Osteoblast (primary cell): ENCODE measurements at regions not wholly inside any gene's neighbourhood (a gene's known extent, or its start where the extent isn't known, plus 50 kb on each side); places are given as distances from the start of the nearest gene placed in this dataset.

Experiments used
- DNase-seq: peaks from one replicate; pipeline ENCODE4 v3.0.0; 2011; ENCODE audit warnings: low spot score, mixed read lengths; ENCODE audit not compliant: insufficient read length; ENCODE audit errors: missing footprints
- H2AFZ ChIP-seq: 2 replicates; pipeline ENCODE4 v1.6.0; 2011; ENCODE audit warnings: mild to moderate bottlenecking, low read length
- H3K27ac ChIP-seq: 2 replicates; pipeline ENCODE4 v1.5.1; 2011; ENCODE audit warnings: mild to moderate bottlenecking, low read depth, low read length, moderate library complexity
- H3K27me3 ChIP-seq: 2 replicates; pipeline ENCODE4 v1.6.0; 2012; ENCODE audit warnings: mild to moderate bottlenecking, control low read depth, inconsistent platforms, low read length, moderate library complexity; ENCODE audit not compliant: insufficient read depth
- H3K36me3 ChIP-seq: 2 replicates; pipeline ENCODE4 v1.5.1; 2011; ENCODE audit warnings: mild to moderate bottlenecking, low read length, control low read depth, moderate library complexity; ENCODE audit not compliant: insufficient read depth
- H3K4me1 ChIP-seq: 2 replicates; pipeline ENCODE4 v1.5.1; 2011; ENCODE audit warnings: mild to moderate bottlenecking, low read length, control low read depth, moderate library complexity; ENCODE audit not compliant: insufficient read depth
- H3K4me2 ChIP-seq: 2 replicates; pipeline ENCODE4 v1.6.0; 2011; ENCODE audit warnings: mild to moderate bottlenecking, low read length; ENCODE audit not compliant: insufficient read depth
- H3K4me3 ChIP-seq: fragments of 200-600 bp; sonication (generic); 3 replicates; pipeline ENCODE4 v1.5.1; 2012; ENCODE audit warnings: mild to moderate bottlenecking, low read length, inconsistent platforms; ENCODE audit not compliant: insufficient read depth
- H3K79me2 ChIP-seq: 2 replicates; pipeline ENCODE4 v1.6.0; 2012; ENCODE audit warnings: mild to moderate bottlenecking, low read length, control low read depth, inconsistent platforms; ENCODE audit not compliant: insufficient read depth
- H3K9me3 ChIP-seq: 2 replicates; pipeline ENCODE4 v1.5.1; 2011; ENCODE audit warnings: low read depth, low read length, control low read depth
- H4K20me1 ChIP-seq: 2 replicates; pipeline ENCODE4 v1.6.0; 2012; ENCODE audit warnings: mild to moderate bottlenecking, low read length, control low read depth; ENCODE audit not compliant: insufficient read depth
- TF ChIP-seq, protein P1 (sequence below): IDR thresholded peaks from 2 replicates; pipeline ENCODE4 v1.5.1; 2011; ENCODE audit warnings: mild to moderate bottlenecking, low read depth, low read length, moderate library complexity; ENCODE audit errors: extremely low read depth

DNA sequence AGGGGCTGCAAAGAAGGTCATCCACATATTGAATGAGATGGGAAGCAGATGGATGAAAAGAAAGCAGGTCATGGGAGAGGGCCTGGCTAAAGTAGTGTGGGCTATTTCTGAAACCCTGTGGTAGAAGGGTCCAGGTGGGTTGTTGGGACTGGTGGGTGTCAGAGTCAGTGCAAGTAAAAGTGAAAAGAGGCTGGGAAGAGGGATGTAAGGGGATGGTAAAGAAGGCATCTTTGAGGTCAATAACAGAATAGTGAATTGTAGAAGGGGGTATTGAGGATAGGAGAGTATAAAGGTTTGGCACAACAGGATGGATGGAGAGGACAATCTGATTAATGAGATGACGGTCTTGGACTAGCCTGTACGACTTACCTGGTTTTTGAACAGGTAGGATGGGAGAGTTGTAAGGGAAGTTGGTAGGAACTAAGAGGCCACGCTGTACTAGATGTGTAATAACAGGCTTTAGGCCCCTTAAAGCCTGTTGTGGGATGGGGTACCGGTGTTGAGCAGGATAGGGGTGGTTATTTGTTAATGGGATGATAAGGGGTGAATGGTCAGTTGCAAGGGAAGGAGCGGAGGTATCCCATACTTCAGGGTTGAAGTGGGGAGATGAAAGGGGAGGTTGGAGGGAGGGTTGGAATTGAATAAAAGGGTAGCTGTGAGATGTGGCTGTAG, 748.9 kb upstream of the ADGRB3 start:
- Histone ChIP-seq H3K9me3 (no peaks in the 10 kb centered on the region), H3K4me1 (no peaks in the 10 kb centered on the region), H3K4me2 (no peak overlapping the region), H4K20me1 (no peaks in the 10 kb centered on the region), H3K4me3 (no peak overlapping the region), H3K27ac (no peak overlapping the region), H3K27me3 (no peaks in the 10 kb centered on the region), H3K36me3 (no peaks in the 10 kb centered on the region), H2AFZ (no peak overlapping the region), H3K79me2 (no peaks in the 10 kb centered on the region)
- TF ChIP-seq, protein P1, sequence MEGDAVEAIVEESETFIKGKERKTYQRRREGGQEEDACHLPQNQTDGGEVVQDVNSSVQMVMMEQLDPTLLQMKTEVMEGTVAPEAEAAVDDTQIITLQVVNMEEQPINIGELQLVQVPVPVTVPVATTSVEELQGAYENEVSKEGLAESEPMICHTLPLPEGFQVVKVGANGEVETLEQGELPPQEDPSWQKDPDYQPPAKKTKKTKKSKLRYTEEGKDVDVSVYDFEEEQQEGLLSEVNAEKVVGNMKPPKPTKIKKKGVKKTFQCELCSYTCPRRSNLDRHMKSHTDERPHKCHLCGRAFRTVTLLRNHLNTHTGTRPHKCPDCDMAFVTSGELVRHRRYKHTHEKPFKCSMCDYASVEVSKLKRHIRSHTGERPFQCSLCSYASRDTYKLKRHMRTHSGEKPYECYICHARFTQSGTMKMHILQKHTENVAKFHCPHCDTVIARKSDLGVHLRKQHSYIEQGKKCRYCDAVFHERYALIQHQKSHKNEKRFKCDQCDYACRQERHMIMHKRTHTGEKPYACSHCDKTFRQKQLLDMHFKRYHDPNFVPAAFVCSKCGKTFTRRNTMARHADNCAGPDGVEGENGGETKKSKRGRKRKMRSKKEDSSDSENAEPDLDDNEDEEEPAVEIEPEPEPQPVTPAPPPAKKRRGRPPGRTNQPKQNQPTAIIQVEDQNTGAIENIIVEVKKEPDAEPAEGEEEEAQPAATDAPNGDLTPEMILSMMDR: no peak
- peak; percentile 19 for DNase-seq

DNA sequence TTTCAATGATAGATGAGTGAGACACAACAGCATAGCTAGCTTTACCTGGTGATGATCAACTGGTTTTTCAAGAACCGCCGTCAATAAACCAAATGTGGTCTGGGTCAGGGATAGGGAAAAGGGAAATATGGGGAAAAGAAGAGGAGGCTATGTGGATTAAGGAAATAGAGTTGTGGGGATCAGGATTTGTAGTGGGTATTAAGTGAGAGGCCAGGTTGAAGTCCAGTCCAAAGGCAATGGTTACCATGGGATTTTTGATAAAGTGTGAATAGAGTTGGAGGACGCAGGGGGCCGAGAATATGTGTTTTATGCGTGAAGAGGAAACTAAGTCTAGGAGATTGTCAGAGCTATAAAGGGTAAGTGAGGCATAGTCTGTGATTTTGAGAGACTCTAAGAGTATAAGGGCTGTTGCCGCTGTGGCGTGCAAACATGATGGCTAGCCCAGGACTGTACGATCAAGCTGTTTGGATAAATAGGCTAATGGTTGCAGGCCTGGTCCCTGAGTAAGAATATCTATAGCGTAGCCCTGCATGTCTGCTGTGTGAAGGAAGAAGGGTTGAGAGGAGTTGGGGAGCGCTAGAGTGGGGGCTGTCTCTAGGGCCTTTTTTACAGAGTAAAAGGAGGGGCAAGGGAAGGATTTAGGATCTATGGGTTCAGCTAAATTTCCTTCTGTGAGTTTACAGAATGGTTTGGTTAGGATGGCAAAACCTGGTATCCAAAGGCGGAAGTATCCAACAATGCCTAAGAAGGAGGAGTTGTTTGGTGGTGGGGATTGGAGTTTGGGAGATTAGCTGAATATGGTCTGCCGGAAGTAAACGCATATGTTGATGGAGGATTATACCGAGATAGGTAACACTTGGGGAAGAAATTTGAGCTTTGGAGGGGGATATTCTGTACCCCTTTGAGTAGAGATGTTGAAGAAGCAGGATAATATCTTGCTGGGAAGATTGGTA, 749.7 kb upstream of the ADGRB3 start:
- Histone ChIP-seq H3K27me3 (no peaks in the 10 kb centered on the region), H3K27ac (no peak overlapping the region), H3K4me3 (no peak overlapping the region), H4K20me1 (no peaks in the 10 kb centered on the region), H3K4me1 (no peaks in the 10 kb centered on the region), H3K4me2 (no peak overlapping the region), H2AFZ (no peak overlapping the region), H3K9me3 (no peaks in the 10 kb centered on the region), H3K36me3 (no peaks in the 10 kb centered on the region), H3K79me2 (no peaks in the 10 kb centered on the region)
- TF ChIP-seq, protein P1: no peak
- DNase-seq: peak; percentile 14

DNA sequence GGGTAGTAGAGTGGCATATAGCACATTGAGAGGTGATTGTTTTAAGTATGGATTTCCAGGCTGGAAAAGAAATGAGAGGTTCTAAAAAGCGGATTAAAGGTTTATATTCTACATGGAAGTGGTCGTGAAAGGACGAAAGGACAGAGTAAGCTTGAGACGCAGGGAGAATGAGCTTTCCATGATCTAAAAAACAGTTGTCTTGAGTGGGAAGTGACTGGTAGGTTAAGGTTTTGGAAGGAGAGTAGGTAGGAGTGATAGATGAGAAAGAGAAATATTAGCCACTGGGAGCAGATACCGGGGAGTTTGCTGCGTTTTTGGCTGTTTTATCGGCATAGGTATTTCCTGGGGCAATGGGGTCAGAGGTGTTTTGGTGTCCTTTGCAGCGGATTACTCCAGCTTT, 750.6 kb upstream of the ADGRB3 start:
- H3K79me2 ChIP-seq: no peaks in the 10 kb centered on the region
- H4K20me1 ChIP-seq: no peaks in the 10 kb centered on the region
- no peaks in the 10 kb centered on the region for H3K27me3 ChIP-seq
- H3K36me3 ChIP-seq: no peaks in the 10 kb centered on the region
- no peaks in the 10 kb centered on the region for H3K9me3 ChIP-seq
- H3K4me2 ChIP-seq: no peak overlapping the region
- H3K27ac ChIP-seq: no peak overlapping the region
- H3K4me3 ChIP-seq: no peak overlapping the region
- TF ChIP-seq, protein P1: no peak
- DNase-seq: no peak
- no peak overlapping the region for H2AFZ ChIP-seq
- H3K4me1 ChIP-seq: no peaks in the 10 kb centered on the region
